ENCODE measurements at regions not wholly inside any gene's neighbourhood (a gene's known extent, or its start where the extent isn't known, plus 50 kb on each side); places are given as distances from the start of the nearest gene placed in this dataset.
A peak's percentile ranks its signal among the peaks of the same experiment; 100 is the strongest.

DNA sequence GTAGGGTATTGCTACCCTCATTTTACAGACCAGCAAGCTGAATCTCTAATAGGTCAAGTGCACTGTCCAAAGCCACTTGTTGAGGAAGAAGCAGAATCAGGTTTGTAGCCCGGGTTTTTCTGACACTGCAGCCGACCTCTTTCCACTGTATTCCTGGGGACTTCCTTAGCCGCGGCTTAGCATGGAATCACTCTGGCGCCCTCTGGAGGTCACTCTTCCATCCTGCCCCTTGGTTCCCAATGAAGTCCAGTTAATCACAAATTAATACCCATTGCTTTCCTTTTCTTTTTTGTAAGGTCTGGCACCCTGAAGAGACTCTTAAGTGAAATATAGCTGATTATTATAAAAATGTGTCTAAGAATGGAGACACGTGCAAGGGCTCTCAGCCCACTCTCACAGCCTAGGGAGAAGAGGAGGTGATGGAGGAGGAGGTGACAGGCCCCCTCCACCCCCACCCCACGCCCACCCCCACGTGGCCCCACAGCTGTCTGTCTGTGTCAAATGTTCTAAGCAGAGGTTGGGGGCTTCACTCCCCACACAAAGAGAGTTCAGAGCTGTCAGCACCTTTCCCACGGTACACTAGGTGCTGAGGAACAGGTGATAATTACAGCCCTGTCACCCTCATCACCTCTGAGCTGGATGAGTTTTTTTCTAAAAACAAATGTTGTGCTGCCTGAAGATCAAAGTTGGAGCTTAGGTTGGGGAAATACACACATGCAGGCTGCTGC lies 57.7 kb upstream of the DRD2 start:
- no peak overlapping the region for H3K4me3 Mint-ChIP-seq
- DNase-seq (ENCODE audit: low spot score) (peak; percentile 93), ATAC-seq (peak; percentile 97)
- H3K27ac Mint-ChIP-seq = no peak overlapping the region
- no peaks in the 10 kb centered on the region for H3K9me3 Mint-ChIP-seq
- Histone ChIP-seq H3K79me2 (replicated peaks; ENCODE audit: insufficient read depth) (no peaks in the 10 kb centered on the region), H3K9me2 (ENCODE audit: insufficient read depth) (no peaks in the 10 kb centered on the region), H4K20me1 (replicated peaks; ENCODE audit: insufficient read depth) (no peaks in the 10 kb centered on the region), H3K27me3 (ENCODE audit: insufficient read depth) (no peaks in the 10 kb centered on the region), H3K36me3 (ENCODE audit: insufficient read depth) (no peaks in the 10 kb centered on the region), H2AFZ (peak overlapping the region; percentile 64; the same call in 1 of the 2 replicates), H3K4me1 (ENCODE audit: insufficient read depth) (no peaks in the 10 kb centered on the region), H3F3A (replicated peaks; ENCODE audit: low read depth) (no peaks in the 10 kb centered on the region), H3K4me2 (no peak overlapping the region), H3K4me3 (no peak overlapping the region), H3K27ac (ENCODE audit: low read depth) (no peak overlapping the region)
- TF ChIP-seq EZH2phosphoT487 (IDR thresholded peaks at IDR 0.05; ENCODE audit: unreplicated experiment) (no peak), CREB1 (CRISPR knock-in tag; IDR thresholded peaks at IDR 0.05; ENCODE audit: low read depth) (no peak), ZNF462 (CRISPR knock-in tag; IDR thresholded peaks at IDR 0.05) (no peak), REST (IDR thresholded peaks at IDR 0.05; ENCODE audit: unreplicated experiment) (no peak), POLR2AphosphoS5 (IDR thresholded peaks at IDR 0.05; ENCODE audit: low read depth) (no peak), CTCF (conservative IDR thresholded peaks at IDR 0.05; ENCODE audit: low read depth in 2 of 2) (peak; percentile 89 to 94)
- 0 out of 3 replicates have a peak, but pooled peaks cover 2% of the 10 kb centered on the region for H3K4me1 Mint-ChIP-seq
- H3K27me3 Mint-ChIP-seq (ENCODE audit: insufficient read depth, low read depth, poor library complexity) = peaks cover 5% of the 10 kb centered on the region
- H3K36me3 Mint-ChIP-seq (ENCODE audit: low read depth) = no peaks in the 10 kb centered on the region
